IMR-90 (cell line): ENCODE measurements at regions not wholly inside any gene's neighbourhood (a gene's known extent, or its start where the extent isn't known, plus 50 kb on each side); places are given as distances from the start of the nearest gene placed in this dataset.
A peak's percentile ranks its signal among the peaks of the same experiment; 100 is the strongest.

Experiments
- ATAC-seq: fragments of 200-7000 bp; cut with Tn5 transposase; 2 replicates; pipeline ENCODE4 v1.9.1; 2020; ENCODE audit warnings: low read depth, mild to moderate bottlenecking, moderate library complexity
- BruUV-seq: library from RNA; stranded (reverse); fragments of 400-500 nt; replicated peaks from 2 replicates; lab custom pipeline; 2021; lab: Mats Ljungman, UMichigan
- CTCF ChIA-PET: fragments of 300-600 bp; formaldehyde crosslinking; extraction: SDS; loops from one replicate; lab custom pipeline; 2021; ENCODE audit warnings: antibody characterized with exemption; lab: Yijun Ruan, JAX
- POLR2A ChIA-PET: fragments of 300-600 bp; sonication (Branson Sonifier 250); formaldehyde crosslinking; loops from one replicate; lab custom pipeline; 2022; ENCODE audit warnings: antibody characterized with exemption; ENCODE audit not compliant: unreplicated experiment; lab: Charles Lee
- DNase-seq: peaks from one replicate; pipeline ENCODE4 v3.0.0; 2013
- H2AFZ ChIP-seq: replicated peaks from 2 replicates; pipeline ENCODE3; 2013; ENCODE audit warnings: low read length, mild to moderate bottlenecking; ENCODE audit not compliant: poor library complexity
- H2AK5ac ChIP-seq: 2 replicates; pipeline ENCODE4 v1.6.1; 2013; ENCODE audit warnings: low read depth, low read length, inconsistent platforms
- H2AK9ac ChIP-seq: replicated peaks from 2 replicates; pipeline ENCODE3; 2013; ENCODE audit warnings: mild to moderate bottlenecking, low read depth, low read length, moderate library complexity; ENCODE audit not compliant: poor library complexity
- H2BK120ac ChIP-seq: 2 replicates; pipeline ENCODE4 v1.6.1; 2013; ENCODE audit warnings: low read depth, low read length, inconsistent platforms
- H2BK15ac ChIP-seq: 3 replicates; pipeline ENCODE4 v1.6.1; 2013; ENCODE audit warnings: low read depth, low read length, inconsistent platforms
- H2BK20ac ChIP-seq: 2 replicates; pipeline ENCODE4 v1.6.1; 2013; ENCODE audit warnings: low read depth, mild to moderate bottlenecking, inconsistent platforms, low read length, moderate library complexity
- H2BK5ac ChIP-seq: 2 replicates; pipeline ENCODE4 v1.6.1; 2013; ENCODE audit warnings: mild to moderate bottlenecking, low read depth, low read length, inconsistent platforms; ENCODE audit not compliant: poor library complexity, severe bottlenecking
- H3K14ac ChIP-seq: replicated peaks from 2 replicates; pipeline ENCODE4 v1.6.1; 2013; ENCODE audit warnings: low read depth, low read length, inconsistent platforms
- H3K18ac ChIP-seq: 2 replicates; pipeline ENCODE4 v1.6.1; 2013; ENCODE audit warnings: low read depth, low read length, control low read depth
- H3K23ac ChIP-seq: 2 replicates; pipeline ENCODE4 v1.6.1; 2013; ENCODE audit warnings: low read depth, low read length, inconsistent platforms
- H3K27ac ChIP-seq: 2 replicates; pipeline ENCODE4 v1.5.1; 2013; ENCODE audit warnings: mild to moderate bottlenecking, control low read depth, low read length; ENCODE audit not compliant: insufficient read depth
- H3K27me3 ChIP-seq: 2 replicates; pipeline ENCODE4 v1.6.1; 2013; ENCODE audit warnings: low read length; ENCODE audit not compliant: control insufficient read depth, insufficient read depth
- H3K36me3 ChIP-seq: 2 replicates; pipeline ENCODE4 v1.6.1; 2013; ENCODE audit warnings: low read length, mixed read lengths; ENCODE audit not compliant: control insufficient read depth, insufficient read depth
- H3K4ac ChIP-seq: 2 replicates; pipeline ENCODE4 v1.6.1; 2013; ENCODE audit warnings: low read depth, low read length, inconsistent platforms
- H3K4me1 ChIP-seq: 2 replicates; pipeline ENCODE4 v1.6.1; 2013; ENCODE audit warnings: low read length, mixed read lengths; ENCODE audit not compliant: control insufficient read depth, insufficient read depth
- H3K4me2 ChIP-seq: 2 replicates; pipeline ENCODE4 v1.6.1; 2013; ENCODE audit warnings: low read depth, mild to moderate bottlenecking, control low read depth, low read length, moderate library complexity
- H3K4me3 ChIP-seq: 2 replicates; pipeline ENCODE4 v1.5.1; 2013; ENCODE audit warnings: low read depth, mild to moderate bottlenecking, control low read depth, low read length, moderate library complexity; ENCODE audit not compliant: insufficient read depth
- H3K56ac ChIP-seq: 2 replicates; pipeline ENCODE4 v1.6.1; 2013; ENCODE audit warnings: low read length, inconsistent platforms; ENCODE audit not compliant: insufficient read depth; ENCODE audit errors: extremely low read depth
- H3K79me1 ChIP-seq, 2 experiments: 2 replicates each; pipeline ENCODE4 v1.6.1; 2013; ENCODE audit warnings: low read length in 2 of 2, inconsistent platforms in 1 of 2, low read depth in 1 of 2
- H3K9ac ChIP-seq: 2 replicates; pipeline ENCODE4 v1.6.1; 2013; ENCODE audit warnings: low read depth, low read length, control low read depth
- H3K9me1 ChIP-seq: 2 replicates; pipeline ENCODE4 v1.6.1; 2013; ENCODE audit warnings: low read length, inconsistent platforms; ENCODE audit not compliant: insufficient read depth
- H3K9me3 ChIP-seq: 2 replicates; pipeline ENCODE4 v1.6.1; 2013; ENCODE audit warnings: low read length; ENCODE audit not compliant: control insufficient read depth, insufficient read depth
- H4K20me1 ChIP-seq: 2 replicates; pipeline ENCODE4 v1.6.1; 2013; ENCODE audit warnings: low read length, inconsistent platforms; ENCODE audit not compliant: insufficient read depth
- H4K5ac ChIP-seq: 2 replicates; pipeline ENCODE4 v1.6.1; 2013; ENCODE audit warnings: mild to moderate bottlenecking, low read depth, low read length, control low read depth
- H4K8ac ChIP-seq, 2 experiments: 2 replicates each; pipeline ENCODE4 v1.6.1; 2013; ENCODE audit warnings: low read depth in 2 of 2, low read length in 2 of 2, control low read depth in 1 of 2, inconsistent platforms in 1 of 2
- H4K91ac ChIP-seq: 2 replicates; pipeline ENCODE4 v1.6.1; 2013; ENCODE audit warnings: low read depth, low read length, inconsistent platforms; ENCODE audit not compliant: insufficient read depth
- CHD1 ChIP-seq: IDR thresholded peaks from 2 replicates; pipeline ENCODE4 v1.6.1; 2012; ENCODE audit warnings: low read depth, low read length, improper control_type of control experiment
- MAFK ChIP-seq: IDR thresholded peaks from 2 replicates; pipeline ENCODE4 v1.6.1; 2012; ENCODE audit warnings: low read depth, low read length, improper control_type of control experiment
- RFX5 ChIP-seq: IDR thresholded peaks from 2 replicates; pipeline ENCODE4 v1.8.0; 2012; ENCODE audit warnings: low read depth, mild to moderate bottlenecking, low read length, moderate library complexity
- WGBS, 2 experiments: methylation state at CpG; one replicate each; pipeline versions ENCODE4 v1.1.5 to v1.1.7; 2013; ENCODE audit warnings: missing lambda C conversion rate in 2 of 2; ENCODE audit not compliant: insufficient read length in 1 of 2; ENCODE audit errors: extremely low coverage in 2 of 2; 5-methylcytosine and 5-hydroxymethylcytosine counted together
- dilution Hi-C: fragments of 300-500 bp; cut with HindIII; formaldehyde crosslinking; loops from one replicate; pipeline ENCODE4 v1.14.3; 2018; ENCODE audit warnings: low sequenced_read_pairs; ENCODE audit not compliant: unreplicated experiment
- in situ Hi-C: fragments of 300-500 bp; cut with MboI; formaldehyde crosslinking; loops from 3 replicates; pipeline ENCODE4 v1.14.3; 2019; ENCODE audit warnings: low sequenced_read_pairs, inconsistent platforms, mixed read lengths
- intact Hi-C: fragments of 100-400 bp; cut with micrococcal nuclease; formaldehyde crosslinking; loops from 2 replicates; pipeline ENCODE4 v1.10.0; 2022

- Histone ChIP-seq H3K56ac (no peak overlapping the region), H4K5ac (no peak overlapping the region), H3K23ac (no peak overlapping the region), H3K9ac (no peak overlapping the region), H3K27me3 (no peaks in the 10 kb centered on the region), H3K9me1 (no peaks in the 10 kb centered on the region), H2AFZ (no peak overlapping the region), H2BK20ac (no peak overlapping the region), H3K4me2 (no peak overlapping the region), H3K14ac (no peak overlapping the region), H3K4me3 (no peak overlapping the region), H3K36me3 (no peaks in the 10 kb centered on the region), H3K27ac (no peak overlapping the region), H3K4ac (no peak overlapping the region), H4K20me1 (no peaks in the 10 kb centered on the region), H2BK5ac (no peak overlapping the region), H3K79me1 (no peaks in the 10 kb centered on the region), H2BK120ac (no peak overlapping the region), H3K4me1 (no peaks in the 10 kb centered on the region), H4K91ac (no peak overlapping the region), H3K9me3 (peaks cover 2% of the 10 kb centered on the region; the same call in 1 of the 2 replicates), H2AK9ac (no peak overlapping the region), H2AK5ac (no peak overlapping the region), H2BK15ac (no peak overlapping the region), H3K18ac (no peak overlapping the region), H4K8ac (no peak overlapping the region)
- POLR2A ChIA-PET: no interaction called here
- BruUV-seq: no TSS peak
- CTCF ChIA-PET: no interaction called here
- DNase-seq: no peak
- in situ Hi-C loops: no loop called here
- dilution Hi-C loops: no loop called here
- TF ChIP-seq CHD1 (no peak), MAFK (peak; percentile 58), RFX5 (no peak)
- WGBS, 2 experiments: no CpG with 5 or more reads among the region's 2 CpGs
- ATAC-seq: no peak
- intact Hi-C loops: loop anchor here (5.0 kb wide), 1 partner anchor 1979 kb away; no protein-coding TSS in a partner anchor
Observed at GRCh38 chr15:94563456-94563855, 332.1 kb downstream of the MCTP2 start.
